OCI-LY1 (cell line): ENCODE measurements at regions not wholly inside any gene's neighbourhood (a gene's known extent, or its start where the extent isn't known, plus 50 kb on each side); places are given as distances from the start of the nearest gene placed in this dataset.

ENCODE experiments used
- EZH2 ChIP-seq: fragments of 200-600 bp; sonication (generic), shearing (Covaris generic); IDR thresholded peaks from 2 replicates; pipeline ENCODE4 v1.8.0; 2017; ENCODE audit warnings: borderline replicate concordance, mixed run types, mild to moderate bottlenecking, antibody characterized with exemption, low read length, moderate library complexity, mixed read lengths
- TF ChIP-seq, protein P1 (sequence below): fragments of 200-600 bp; sonication (generic), shearing (Covaris generic); IDR thresholded peaks from 2 replicates; pipeline ENCODE4 v1.5.1; 2017; ENCODE audit warnings: mild to moderate bottlenecking, antibody characterized with exemption, low read length, moderate library complexity, mixed read lengths

- no peak for TF ChIP-seq EZH2
- TF ChIP-seq, protein P1, sequence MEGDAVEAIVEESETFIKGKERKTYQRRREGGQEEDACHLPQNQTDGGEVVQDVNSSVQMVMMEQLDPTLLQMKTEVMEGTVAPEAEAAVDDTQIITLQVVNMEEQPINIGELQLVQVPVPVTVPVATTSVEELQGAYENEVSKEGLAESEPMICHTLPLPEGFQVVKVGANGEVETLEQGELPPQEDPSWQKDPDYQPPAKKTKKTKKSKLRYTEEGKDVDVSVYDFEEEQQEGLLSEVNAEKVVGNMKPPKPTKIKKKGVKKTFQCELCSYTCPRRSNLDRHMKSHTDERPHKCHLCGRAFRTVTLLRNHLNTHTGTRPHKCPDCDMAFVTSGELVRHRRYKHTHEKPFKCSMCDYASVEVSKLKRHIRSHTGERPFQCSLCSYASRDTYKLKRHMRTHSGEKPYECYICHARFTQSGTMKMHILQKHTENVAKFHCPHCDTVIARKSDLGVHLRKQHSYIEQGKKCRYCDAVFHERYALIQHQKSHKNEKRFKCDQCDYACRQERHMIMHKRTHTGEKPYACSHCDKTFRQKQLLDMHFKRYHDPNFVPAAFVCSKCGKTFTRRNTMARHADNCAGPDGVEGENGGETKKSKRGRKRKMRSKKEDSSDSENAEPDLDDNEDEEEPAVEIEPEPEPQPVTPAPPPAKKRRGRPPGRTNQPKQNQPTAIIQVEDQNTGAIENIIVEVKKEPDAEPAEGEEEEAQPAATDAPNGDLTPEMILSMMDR, result no peak
Measured at GRCh38 chr21:28220680-28221079, 772.0 kb downstream of the LTN1 start.
